CD8-positive, alpha-beta memory T cell (primary cell): ENCODE measurements at regions not wholly inside any gene's neighbourhood (a gene's known extent, or its start where the extent isn't known, plus 50 kb on each side); places are given as distances from the start of the nearest gene placed in this dataset.

Experiments
- CTCF ChIA-PET: fragments of 350-600 bp; sonication (Branson Sonifier 250); formaldehyde crosslinking; loops from one replicate; lab custom pipeline; 2021; ENCODE audit warnings: antibody characterized with exemption; lab: Charles Lee
- POLR2A ChIA-PET: fragments of 350-600 bp; sonication (Branson Sonifier 250); formaldehyde crosslinking; loops from one replicate; lab custom pipeline; 2021; ENCODE audit warnings: antibody characterized with exemption; lab: Charles Lee
- DNase-seq, 5 donors: peaks; one replicate each; pipeline versions ENCODE4 v3.0.0 to v3.0.0-alpha.2; 2020 to 2022; ENCODE audit warnings: mixed read lengths in 1 of 5
- H3K27ac ChIP-seq: one replicate; pipeline ENCODE4 v1.7.0; 2013; ENCODE audit warnings: low read depth, mild to moderate bottlenecking, low read length, moderate library complexity
- H3K27me3 ChIP-seq: 2 replicates; pipeline ENCODE4 v1.7.0; 2013; ENCODE audit warnings: low read length, mild to moderate bottlenecking; ENCODE audit not compliant: insufficient read depth, poor library complexity, severe bottlenecking
- H3K36me3 ChIP-seq: 2 replicates; pipeline ENCODE4 v1.7.0; 2013; ENCODE audit warnings: mild to moderate bottlenecking, low read length, moderate library complexity; ENCODE audit not compliant: insufficient read depth
- H3K4me1 ChIP-seq: 2 replicates; pipeline ENCODE4 v1.7.0; 2013; ENCODE audit warnings: mild to moderate bottlenecking, low read length, moderate library complexity; ENCODE audit not compliant: insufficient read depth
- H3K4me3 ChIP-seq: 2 replicates; pipeline ENCODE4 v1.7.0; 2013; ENCODE audit warnings: mild to moderate bottlenecking, low read length
- H3K9me3 ChIP-seq: 2 replicates; pipeline ENCODE4 v1.7.0; 2013; ENCODE audit warnings: mild to moderate bottlenecking, low read length
- H3K27ac Mint-ChIP-seq, 8 donors: one replicate each; pipeline ENCODE4 v1.8.0; 2020 to 2021; ENCODE audit warnings: mixed read lengths in 8 of 8, mild to moderate bottlenecking in 6 of 8, inconsistent platforms in 3 of 8, moderate library complexity in 3 of 8
- H3K27me3 Mint-ChIP-seq, 2 donors: one replicate each; pipeline ENCODE4 v1.8.0; 2020 to 2021; ENCODE audit warnings: mixed read lengths in 2 of 2, mild to moderate bottlenecking in 1 of 2, moderate library complexity in 1 of 2
- H3K36me3 Mint-ChIP-seq, 3 donors: one replicate each; pipeline ENCODE4 v1.8.0; 2020 to 2021; ENCODE audit warnings: mixed read lengths in 3 of 3, inconsistent platforms in 1 of 3, mild to moderate bottlenecking in 1 of 3
- H3K4me1 Mint-ChIP-seq, 3 donors: one replicate each; pipeline ENCODE4 v1.8.0; 2020 to 2021; ENCODE audit warnings: mixed read lengths in 3 of 3, inconsistent platforms in 1 of 3, mild to moderate bottlenecking in 1 of 3
- H3K4me3 Mint-ChIP-seq, 7 donors: one replicate each; pipeline ENCODE4 v1.8.0; 2020 to 2021; ENCODE audit warnings: mixed read lengths in 7 of 7, mild to moderate bottlenecking in 6 of 7, moderate library complexity in 4 of 7, inconsistent platforms in 2 of 7
- H3K9me3 Mint-ChIP-seq, 5 donors: one replicate each; pipeline ENCODE4 v1.8.0; 2020 to 2022; ENCODE audit warnings: mixed read lengths in 5 of 5, mild to moderate bottlenecking in 3 of 5, moderate library complexity in 2 of 5, inconsistent platforms in 1 of 5

GRCh38 chr11:134700101-134700640 is 288.1 kb upstream of the B3GAT1 start:
- no peaks in the 10 kb centered on the region for H3K9me3 ChIP-seq
- Mint-ChIP-seq H3K4me1 (no peaks in the 10 kb centered on the region), H3K27ac (no peak overlapping the region), H3K36me3 (no peaks in the 10 kb centered on the region), H3K9me3 (no peaks in the 10 kb centered on the region), H3K4me3 (no peak overlapping the region), H3K27me3 (peaks cover 12 to 19% of the 10 kb centered on the region in 2 donors)
- no peaks in the 10 kb centered on the region for H3K4me1 ChIP-seq
- no peak overlapping the region for H3K4me3 ChIP-seq
- H3K36me3 ChIP-seq: no peaks in the 10 kb centered on the region
- no peak overlapping the region for H3K27ac ChIP-seq
- DNase-seq: no peak
- CTCF ChIA-PET: no interaction called here
- POLR2A ChIA-PET: no interaction called here
- H3K27me3 ChIP-seq: no peaks in the 10 kb centered on the region

- CTCF ChIA-PET: no interaction called here
- Histone ChIP-seq H3K36me3 (no peaks in the 10 kb centered on the region), H3K9me3 (no peaks in the 10 kb centered on the region), H3K4me3 (no peak overlapping the region), H3K27ac (no peak overlapping the region), H3K27me3 (no peaks in the 10 kb centered on the region), H3K4me1 (no peaks in the 10 kb centered on the region)
- Mint-ChIP-seq H3K4me1 (no peaks in the 10 kb centered on the region), H3K27ac (no peak overlapping the region), H3K4me3 (no peak overlapping the region), H3K27me3 (peaks cover 10 to 24% of the 10 kb centered on the region in 2 donors), H3K9me3 (no peaks in the 10 kb centered on the region), H3K36me3 (no peaks in the 10 kb centered on the region)
- DNase-seq: no peak
- POLR2A ChIA-PET: no interaction called here
Measured at GRCh38 chr11:134696455-134696854, 284.4 kb upstream of the B3GAT1 start.

GRCh38 chr11:134691985-134692384 is 279.9 kb upstream of the B3GAT1 start:
- H3K9me3 Mint-ChIP-seq: no peaks in the 10 kb centered on the region
- H3K4me1 Mint-ChIP-seq: no peaks in the 10 kb centered on the region
- no peak overlapping the region for H3K4me3 Mint-ChIP-seq
- no peak overlapping the region for H3K27ac Mint-ChIP-seq
- H3K4me1 ChIP-seq: no peaks in the 10 kb centered on the region
- DNase-seq: no peak
- H3K9me3 ChIP-seq: no peaks in the 10 kb centered on the region
- peaks cover 4% of the 10 kb centered on the region for H3K27me3 ChIP-seq
- POLR2A ChIA-PET: no interaction called here
- H3K36me3 Mint-ChIP-seq: no peaks in the 10 kb centered on the region
- no peaks in the 10 kb centered on the region for H3K36me3 ChIP-seq
- H3K27ac ChIP-seq: no peak overlapping the region
- CTCF ChIA-PET: no interaction called here
- peaks cover 6 to 37% of the 10 kb centered on the region in 2 donors for H3K27me3 Mint-ChIP-seq
- H3K4me3 ChIP-seq: no peak overlapping the region

GRCh38 chr11:134691295-134691873 is 279.3 kb upstream of the B3GAT1 start:
- Histone ChIP-seq H3K36me3 (no peaks in the 10 kb centered on the region), H3K4me3 (no peak overlapping the region), H3K4me1 (no peaks in the 10 kb centered on the region), H3K9me3 (no peaks in the 10 kb centered on the region), H3K27ac (no peak overlapping the region), H3K27me3 (peaks cover 4% of the 10 kb centered on the region)
- Mint-ChIP-seq H3K4me1 (no peaks in the 10 kb centered on the region), H3K9me3 (no peaks in the 10 kb centered on the region), H3K27ac (no peak overlapping the region), H3K36me3 (no peaks in the 10 kb centered on the region), H3K4me3 (no peak overlapping the region), H3K27me3 (peaks cover 6 to 37% of the 10 kb centered on the region in 2 donors)
- no peak for DNase-seq
- CTCF ChIA-PET: no interaction called here
- POLR2A ChIA-PET: no interaction called here

GRCh38 chr11:134689886-134690285 is 277.8 kb upstream of the B3GAT1 start:
- Mint-ChIP-seq H3K27me3 (peaks cover 6 to 37% of the 10 kb centered on the region in 2 donors), H3K36me3 (no peaks in the 10 kb centered on the region), H3K4me1 (no peaks in the 10 kb centered on the region), H3K4me3 (no peak overlapping the region), H3K27ac (no peak overlapping the region), H3K9me3 (no peaks in the 10 kb centered on the region)
- Histone ChIP-seq H3K9me3 (no peaks in the 10 kb centered on the region), H3K27ac (no peak overlapping the region), H3K4me1 (no peaks in the 10 kb centered on the region), H3K4me3 (no peak overlapping the region), H3K27me3 (peaks cover 4% of the 10 kb centered on the region), H3K36me3 (no peaks in the 10 kb centered on the region)
- no peak for DNase-seq
- POLR2A ChIA-PET: no interaction called here
- CTCF ChIA-PET: no interaction called here

GRCh38 chr11:134687548-134687947 is 275.5 kb upstream of the B3GAT1 start:
- Histone ChIP-seq H3K27ac (no peak overlapping the region), H3K9me3 (no peaks in the 10 kb centered on the region), H3K4me1 (no peaks in the 10 kb centered on the region), H3K27me3 (peaks cover 4% of the 10 kb centered on the region), H3K36me3 (no peaks in the 10 kb centered on the region), H3K4me3 (no peak overlapping the region)
- no peak for DNase-seq
- Mint-ChIP-seq H3K36me3 (no peaks in the 10 kb centered on the region), H3K4me3 (no peak overlapping the region), H3K27ac (no peak overlapping the region), H3K4me1 (no peaks in the 10 kb centered on the region), H3K27me3 (peaks cover 5 to 44% of the 10 kb centered on the region in 2 donors), H3K9me3 (no peaks in the 10 kb centered on the region)
- POLR2A ChIA-PET: no interaction called here
- CTCF ChIA-PET: no interaction called here

GRCh38 chr11:134686460-134687061 is 274.5 kb upstream of the B3GAT1 start:
- H3K27me3 Mint-ChIP-seq: peaks cover 4 to 43% of the 10 kb centered on the region in 2 donors
- peaks cover 4% of the 10 kb centered on the region for H3K27me3 ChIP-seq
- H3K36me3 ChIP-seq: no peaks in the 10 kb centered on the region
- H3K4me3 ChIP-seq: no peak overlapping the region
- DNase-seq: no peak
- H3K9me3 ChIP-seq: no peaks in the 10 kb centered on the region
- no peaks in the 10 kb centered on the region for H3K4me1 Mint-ChIP-seq
- H3K27ac Mint-ChIP-seq: no peak overlapping the region
- no peaks in the 10 kb centered on the region for H3K4me1 ChIP-seq
- H3K36me3 Mint-ChIP-seq: no peaks in the 10 kb centered on the region
- no peaks in the 10 kb centered on the region for H3K9me3 Mint-ChIP-seq
- H3K27ac ChIP-seq: no peak overlapping the region
- CTCF ChIA-PET: no interaction called here
- H3K4me3 Mint-ChIP-seq: no peak overlapping the region
- POLR2A ChIA-PET: no interaction called here

- Histone ChIP-seq H3K9me3 (no peaks in the 10 kb centered on the region), H3K27ac (no peak overlapping the region), H3K4me1 (no peaks in the 10 kb centered on the region), H3K36me3 (no peaks in the 10 kb centered on the region), H3K4me3 (no peak overlapping the region), H3K27me3 (peaks cover 4% of the 10 kb centered on the region)
- Mint-ChIP-seq H3K4me3 (no peak overlapping the region), H3K36me3 (no peaks in the 10 kb centered on the region), H3K27ac (no peak overlapping the region), H3K4me1 (no peaks in the 10 kb centered on the region), H3K9me3 (no peaks in the 10 kb centered on the region), H3K27me3 (peaks cover 0 to 42% of the 10 kb centered on the region in 2 donors)
- POLR2A ChIA-PET: no interaction called here
- CTCF ChIA-PET: no interaction called here
- no peak for DNase-seq
Measured at GRCh38 chr11:134685793-134686380, 273.8 kb upstream of the B3GAT1 start.
